Ovary (tissue), 3 donors: ENCODE measurements at regions not wholly inside any gene's neighbourhood (a gene's known extent, or its start where the extent isn't known, plus 50 kb on each side); places are given as distances from the start of the nearest gene placed in this dataset.

Experiments used
- EP300 ChIP-seq: sonication (generic); formaldehyde crosslinking; IDR thresholded peaks from one replicate; pipeline ENCODE4 v1.6.1; 2017; ENCODE audit warnings: antibody characterized with exemption
- POLR2A ChIP-seq: fragments of 450-650 bp; IDR thresholded peaks from one replicate; pipeline ENCODE4 v1.6.1; 2017; ENCODE audit warnings: antibody characterized with exemption, mild to moderate bottlenecking, moderate library complexity
- TF ChIP-seq, protein P1 (sequence below), 3 donors: fragments of 450-650 bp in 2 of 3; fragments of 200-600 bp in 1 of 3; IDR thresholded peaks; one replicate each; pipeline versions ENCODE4 v1.5.1 to v1.8.0; 2016 to 2022; ENCODE audit warnings: antibody characterized with exemption in 3 of 3, mild to moderate bottlenecking in 1 of 3
- donor health status: DM: no; HTN: no; CAD: no.

DNA sequence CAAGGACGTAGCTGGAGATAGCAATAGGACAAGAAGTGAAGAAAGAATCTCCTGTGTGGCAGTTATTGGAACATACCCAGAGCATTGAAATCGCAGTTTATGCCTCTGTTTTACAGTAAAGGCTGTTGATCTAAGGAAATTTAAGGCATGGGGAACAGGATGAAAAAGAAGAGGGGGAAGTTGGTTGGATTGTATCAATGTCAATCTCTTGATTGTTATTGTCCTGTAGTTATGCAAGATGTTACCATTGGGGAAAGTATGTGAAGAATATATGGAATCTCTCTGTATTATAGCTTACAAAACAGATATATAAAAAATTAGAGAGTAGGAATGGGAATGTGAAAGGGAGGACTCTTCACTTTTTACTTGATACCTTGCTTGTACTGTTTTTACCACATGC lies 195.6 kb upstream of the NREP start:
- TF ChIP-seq EP300: no peak
- no peak for TF ChIP-seq POLR2A
- TF ChIP-seq, protein P1, sequence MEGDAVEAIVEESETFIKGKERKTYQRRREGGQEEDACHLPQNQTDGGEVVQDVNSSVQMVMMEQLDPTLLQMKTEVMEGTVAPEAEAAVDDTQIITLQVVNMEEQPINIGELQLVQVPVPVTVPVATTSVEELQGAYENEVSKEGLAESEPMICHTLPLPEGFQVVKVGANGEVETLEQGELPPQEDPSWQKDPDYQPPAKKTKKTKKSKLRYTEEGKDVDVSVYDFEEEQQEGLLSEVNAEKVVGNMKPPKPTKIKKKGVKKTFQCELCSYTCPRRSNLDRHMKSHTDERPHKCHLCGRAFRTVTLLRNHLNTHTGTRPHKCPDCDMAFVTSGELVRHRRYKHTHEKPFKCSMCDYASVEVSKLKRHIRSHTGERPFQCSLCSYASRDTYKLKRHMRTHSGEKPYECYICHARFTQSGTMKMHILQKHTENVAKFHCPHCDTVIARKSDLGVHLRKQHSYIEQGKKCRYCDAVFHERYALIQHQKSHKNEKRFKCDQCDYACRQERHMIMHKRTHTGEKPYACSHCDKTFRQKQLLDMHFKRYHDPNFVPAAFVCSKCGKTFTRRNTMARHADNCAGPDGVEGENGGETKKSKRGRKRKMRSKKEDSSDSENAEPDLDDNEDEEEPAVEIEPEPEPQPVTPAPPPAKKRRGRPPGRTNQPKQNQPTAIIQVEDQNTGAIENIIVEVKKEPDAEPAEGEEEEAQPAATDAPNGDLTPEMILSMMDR (IDR thresholded peaks at IDR 0.05): no peak
